Panc1 (cell line): ENCODE measurements at regions not wholly inside any gene's neighbourhood (a gene's known extent, or its start where the extent isn't known, plus 50 kb on each side); places are given as distances from the start of the nearest gene placed in this dataset.

Source experiments
- ATAC-seq: fragments of 200-7000 bp; cut with Tn5 transposase; 2 replicates; pipeline ENCODE4 v1.9.1; 2020; ENCODE audit warnings: mild to moderate bottlenecking, moderate library complexity
- BruUV-seq: library from RNA; stranded (reverse); fragments of 400-500 nt; replicated peaks from 2 replicates; lab custom pipeline; 2021; lab: Mats Ljungman, UMichigan
- CTCF ChIA-PET: fragments of 300-600 bp; sonication (Branson Sonifier 250); formaldehyde crosslinking; loops from one replicate; lab custom pipeline; 2022; ENCODE audit warnings: antibody characterized with exemption; lab: Charles Lee
- POLR2A ChIA-PET: fragments of 300-600 bp; sonication (Branson Sonifier 250); formaldehyde crosslinking; loops from one replicate; lab custom pipeline; 2022; ENCODE audit warnings: antibody characterized with exemption; lab: Charles Lee
- DNase-seq: peaks from one replicate; pipeline ENCODE4 v3.0.0-alpha.2; 2010; ENCODE audit warnings: low read depth, low spot score
- H3K27ac ChIP-seq: 2 replicates; pipeline ENCODE4 v1.5.1; 2011; ENCODE audit warnings: mild to moderate bottlenecking, low read length, inconsistent platforms
- H3K27me3 ChIP-seq: fragments of 200-500 bp; sonication (Bioruptor generic); 2 replicates; pipeline ENCODE4 v1.6.0; 2014; ENCODE audit warnings: low read length, inconsistent platforms; ENCODE audit not compliant: control insufficient read depth, insufficient read depth
- H3K36me3 ChIP-seq: fragments of 200-500 bp; sonication (Bioruptor generic); 2 replicates; pipeline ENCODE4 v1.5.1; 2014; ENCODE audit warnings: inconsistent platforms, mild to moderate bottlenecking, low read length, moderate library complexity; ENCODE audit not compliant: control insufficient read depth, insufficient read depth
- H3K4me1 ChIP-seq: 2 replicates; pipeline ENCODE4 v1.5.1; 2011; ENCODE audit warnings: inconsistent platforms, mild to moderate bottlenecking, low read length, moderate library complexity; ENCODE audit not compliant: control insufficient read depth, insufficient read depth
- H3K4me3 ChIP-seq, 2 experiments: 2 replicates each; pipeline ENCODE4 v1.5.1; 2011 to 2012; ENCODE audit warnings: low read depth in 2 of 2, low read length in 2 of 2, mild to moderate bottlenecking in 2 of 2, inconsistent platforms in 1 of 2, moderate library complexity in 1 of 2
- H3K9me3 ChIP-seq: fragments of 200-500 bp; sonication (Bioruptor generic); 2 replicates; pipeline ENCODE4 v1.5.1; 2014; ENCODE audit warnings: low read depth, mild to moderate bottlenecking, inconsistent platforms, low read length, moderate library complexity; ENCODE audit not compliant: control insufficient read depth, insufficient read depth
- POLR2AphosphoS5 ChIP-seq: IDR thresholded peaks from 2 replicates; pipeline ENCODE4 v1.6.1; 2012; ENCODE audit warnings: mild to moderate bottlenecking, low read depth, low read length, moderate library complexity
- SIN3A ChIP-seq: IDR thresholded peaks from 2 replicates; pipeline ENCODE4 v1.6.1; 2012; ENCODE audit warnings: low read depth, mild to moderate bottlenecking, low read length, moderate library complexity, borderline replicate concordance; ENCODE audit not compliant: insufficient read depth
- TCF7L2 ChIP-seq: IDR thresholded peaks from 2 replicates; pipeline ENCODE4 v1.6.1; 2011; ENCODE audit warnings: mild to moderate bottlenecking, low read depth, low read length, inconsistent platforms
- in situ Hi-C: cut with HindIII; loops from 2 replicates; pipeline ENCODE4 v1.10.0; 2016; ENCODE audit warnings: low sequenced_read_pairs, low pct_unique_long_range_greater_than_20kb
- intact Hi-C: fragments of 100-400 bp; cut with micrococcal nuclease; formaldehyde crosslinking; loops from one replicate; pipeline ENCODE4 v1.10.0; 2022; ENCODE audit not compliant: unreplicated experiment
- TF ChIP-seq, protein P1 (sequence below), 2 experiments: IDR thresholded peaks; 2 replicates each; pipeline ENCODE4 v1.6.1; 2011 to 2012; ENCODE audit warnings: low read depth in 2 of 2, control low read depth in 1 of 2, low read length in 1 of 2, mild to moderate bottlenecking in 1 of 2, moderate library complexity in 1 of 2; ENCODE audit not compliant: insufficient read depth in 1 of 2
- TF ChIP-seq, protein P2 (sequence below): fragments of 450-650 bp; IDR thresholded peaks from 2 replicates; pipeline ENCODE4 v1.5.1; 2017; ENCODE audit warnings: mild to moderate bottlenecking

DNA sequence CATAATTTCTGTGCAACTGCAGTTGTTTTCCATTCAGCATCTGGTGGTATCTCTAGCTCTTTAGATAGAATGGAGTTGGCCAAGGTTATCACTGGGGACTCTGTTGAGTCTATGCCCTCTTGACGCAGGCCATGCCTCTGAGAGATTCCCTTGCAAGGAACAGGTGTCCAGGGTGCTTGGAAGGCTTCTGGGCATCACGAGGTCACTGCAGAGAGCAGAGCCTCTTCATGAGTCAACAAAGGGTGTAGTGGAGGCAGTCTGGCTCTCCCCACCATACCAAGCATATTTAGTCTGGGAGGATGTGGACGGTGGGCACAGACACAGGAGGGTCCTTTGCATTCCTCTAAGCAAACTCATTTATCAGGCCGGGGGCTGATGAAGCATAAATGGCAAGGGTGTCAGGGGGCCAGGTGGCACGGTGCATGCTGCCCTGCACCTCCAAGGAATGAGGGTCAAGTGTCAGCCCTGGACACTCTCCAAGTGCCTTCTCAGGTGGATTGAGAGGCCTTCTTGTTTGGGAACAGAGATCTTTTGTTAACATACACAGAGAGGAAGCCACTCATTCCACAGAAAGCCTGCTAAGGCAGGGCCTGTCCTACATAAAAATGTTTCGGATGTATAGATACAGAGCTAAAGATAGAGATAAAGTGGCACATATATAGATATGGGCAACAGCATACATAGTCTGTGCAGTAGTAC, 328.6 kb downstream of the INHBA start:
- intact Hi-C loops, result no loop called here
- in situ Hi-C loops, result no loop called here
- Histone ChIP-seq H3K4me1 (no peaks in the 10 kb centered on the region), H3K27ac (no peak overlapping the region), H3K36me3 (no peaks in the 10 kb centered on the region), H3K4me3 (no peak overlapping the region), H3K9me3 (no peaks in the 10 kb centered on the region), H3K27me3 (no peaks in the 10 kb centered on the region)
- ChIA-PET POLR2A (no interaction called here), CTCF (no interaction called here)
- DNase-seq (no peak), ATAC-seq (no peak)
- no TSS peak for BruUV-seq
- TF ChIP-seq, protein P1, sequence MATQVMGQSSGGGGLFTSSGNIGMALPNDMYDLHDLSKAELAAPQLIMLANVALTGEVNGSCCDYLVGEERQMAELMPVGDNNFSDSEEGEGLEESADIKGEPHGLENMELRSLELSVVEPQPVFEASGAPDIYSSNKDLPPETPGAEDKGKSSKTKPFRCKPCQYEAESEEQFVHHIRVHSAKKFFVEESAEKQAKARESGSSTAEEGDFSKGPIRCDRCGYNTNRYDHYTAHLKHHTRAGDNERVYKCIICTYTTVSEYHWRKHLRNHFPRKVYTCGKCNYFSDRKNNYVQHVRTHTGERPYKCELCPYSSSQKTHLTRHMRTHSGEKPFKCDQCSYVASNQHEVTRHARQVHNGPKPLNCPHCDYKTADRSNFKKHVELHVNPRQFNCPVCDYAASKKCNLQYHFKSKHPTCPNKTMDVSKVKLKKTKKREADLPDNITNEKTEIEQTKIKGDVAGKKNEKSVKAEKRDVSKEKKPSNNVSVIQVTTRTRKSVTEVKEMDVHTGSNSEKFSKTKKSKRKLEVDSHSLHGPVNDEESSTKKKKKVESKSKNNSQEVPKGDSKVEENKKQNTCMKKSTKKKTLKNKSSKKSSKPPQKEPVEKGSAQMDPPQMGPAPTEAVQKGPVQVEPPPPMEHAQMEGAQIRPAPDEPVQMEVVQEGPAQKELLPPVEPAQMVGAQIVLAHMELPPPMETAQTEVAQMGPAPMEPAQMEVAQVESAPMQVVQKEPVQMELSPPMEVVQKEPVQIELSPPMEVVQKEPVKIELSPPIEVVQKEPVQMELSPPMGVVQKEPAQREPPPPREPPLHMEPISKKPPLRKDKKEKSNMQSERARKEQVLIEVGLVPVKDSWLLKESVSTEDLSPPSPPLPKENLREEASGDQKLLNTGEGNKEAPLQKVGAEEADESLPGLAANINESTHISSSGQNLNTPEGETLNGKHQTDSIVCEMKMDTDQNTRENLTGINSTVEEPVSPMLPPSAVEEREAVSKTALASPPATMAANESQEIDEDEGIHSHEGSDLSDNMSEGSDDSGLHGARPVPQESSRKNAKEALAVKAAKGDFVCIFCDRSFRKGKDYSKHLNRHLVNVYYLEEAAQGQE (IDR thresholded peaks at IDR 0.05; ENCODE audit: insufficient read depth in 1 of 2, low read depth in 2 of 2, low read length in 1 of 2), result no peak
- TF ChIP-seq, protein P2, sequence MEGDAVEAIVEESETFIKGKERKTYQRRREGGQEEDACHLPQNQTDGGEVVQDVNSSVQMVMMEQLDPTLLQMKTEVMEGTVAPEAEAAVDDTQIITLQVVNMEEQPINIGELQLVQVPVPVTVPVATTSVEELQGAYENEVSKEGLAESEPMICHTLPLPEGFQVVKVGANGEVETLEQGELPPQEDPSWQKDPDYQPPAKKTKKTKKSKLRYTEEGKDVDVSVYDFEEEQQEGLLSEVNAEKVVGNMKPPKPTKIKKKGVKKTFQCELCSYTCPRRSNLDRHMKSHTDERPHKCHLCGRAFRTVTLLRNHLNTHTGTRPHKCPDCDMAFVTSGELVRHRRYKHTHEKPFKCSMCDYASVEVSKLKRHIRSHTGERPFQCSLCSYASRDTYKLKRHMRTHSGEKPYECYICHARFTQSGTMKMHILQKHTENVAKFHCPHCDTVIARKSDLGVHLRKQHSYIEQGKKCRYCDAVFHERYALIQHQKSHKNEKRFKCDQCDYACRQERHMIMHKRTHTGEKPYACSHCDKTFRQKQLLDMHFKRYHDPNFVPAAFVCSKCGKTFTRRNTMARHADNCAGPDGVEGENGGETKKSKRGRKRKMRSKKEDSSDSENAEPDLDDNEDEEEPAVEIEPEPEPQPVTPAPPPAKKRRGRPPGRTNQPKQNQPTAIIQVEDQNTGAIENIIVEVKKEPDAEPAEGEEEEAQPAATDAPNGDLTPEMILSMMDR, result no peak
- TF ChIP-seq SIN3A (no peak), POLR2AphosphoS5 (no peak), TCF7L2 (no peak)

DNA sequence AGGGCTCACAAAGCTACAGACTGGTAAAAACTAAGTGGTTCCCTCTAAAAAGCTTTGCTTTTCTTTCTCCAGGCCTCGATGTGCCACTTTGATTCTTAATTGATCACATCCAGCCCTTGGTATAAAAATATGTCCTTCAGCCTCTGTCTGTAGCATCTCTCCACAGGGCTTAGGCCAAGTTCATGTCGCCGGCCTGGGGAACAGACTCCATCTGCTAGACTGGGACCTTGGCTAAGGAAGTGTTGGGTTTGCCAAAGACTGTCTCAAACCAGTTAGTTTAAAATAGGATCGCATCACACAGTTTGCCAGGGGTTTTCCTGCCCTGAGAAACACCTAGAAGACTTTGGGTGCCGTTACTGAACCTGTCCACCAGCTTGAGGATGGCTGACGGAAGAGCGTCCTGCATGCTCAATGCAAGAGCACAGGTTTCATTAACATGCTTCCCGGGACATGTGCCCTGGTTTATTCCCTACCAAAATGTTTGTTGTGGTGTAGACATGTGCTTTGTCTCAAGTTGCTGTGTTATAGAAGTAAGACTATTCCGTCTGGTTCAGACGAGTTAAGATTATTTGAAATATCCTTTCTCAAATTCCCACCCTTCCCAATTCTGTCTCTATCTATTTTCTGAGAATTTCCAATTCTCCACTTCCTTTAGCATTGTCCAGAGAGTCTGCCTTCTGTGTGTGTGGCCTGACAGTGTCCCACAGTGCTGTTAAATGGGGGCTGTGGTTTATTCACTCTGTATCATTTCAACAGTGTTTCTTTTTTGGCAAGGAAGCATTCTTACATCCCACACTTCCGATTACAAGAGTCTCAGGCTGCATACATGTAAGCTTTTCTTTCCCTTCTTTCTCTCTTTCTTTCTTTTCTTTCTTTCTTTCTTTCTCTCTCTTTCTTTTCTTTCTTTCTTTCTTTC, 334.7 kb downstream of the INHBA start:
- in situ Hi-C loops (no loop called here), intact Hi-C loops (no loop called here)
- no TSS peak for BruUV-seq
- Histone ChIP-seq H3K4me1 (no peaks in the 10 kb centered on the region), H3K9me3 (no peaks in the 10 kb centered on the region), H3K27me3 (no peaks in the 10 kb centered on the region), H3K27ac (no peak overlapping the region), H3K4me3 (no peak overlapping the region), H3K36me3 (no peaks in the 10 kb centered on the region)
- ATAC-seq, result no peak
- DNase-seq, result no peak
- POLR2A ChIA-PET, result no interaction called here
- TF ChIP-seq SIN3A (no peak), TCF7L2 (no peak), POLR2AphosphoS5 (no peak)
- TF ChIP-seq, protein P2, result no peak
- TF ChIP-seq, protein P1 (IDR thresholded peaks at IDR 0.05; ENCODE audit: insufficient read depth in 1 of 2, low read depth in 2 of 2, low read length in 1 of 2), result no peak
- CTCF ChIA-PET, result no interaction called here
